ENCODE measurements at regions not wholly inside any gene's neighbourhood (a gene's known extent, or its start where the extent isn't known, plus 50 kb on each side); places are given as distances from the start of the nearest gene placed in this dataset.
"Not testable (repeated sequence)": the region's sequence is repeated elsewhere in the genome, so short reads cannot be mapped to it uniquely, and the experiment has no call there.

DNA sequence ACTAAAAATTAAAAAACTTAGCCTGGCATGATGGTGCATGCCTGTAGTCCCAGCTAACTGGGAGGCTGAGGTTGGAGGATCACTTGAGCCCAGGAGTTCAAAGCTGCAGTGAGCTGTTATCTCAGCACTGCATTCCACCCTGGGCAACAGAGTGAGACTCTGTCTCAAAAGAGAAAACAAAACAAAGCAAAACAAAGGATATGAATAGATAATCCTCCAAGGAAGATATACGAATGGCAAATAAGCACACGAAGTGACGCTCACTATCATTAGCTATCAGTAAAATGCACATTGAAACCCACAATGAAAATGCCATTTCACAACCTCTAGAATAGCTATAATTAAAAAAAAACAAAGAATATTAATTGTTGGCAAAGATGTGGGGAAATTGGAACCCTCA lies 386.2 kb upstream of the CCL2 start:
- no peak for DNase-seq

DNA sequence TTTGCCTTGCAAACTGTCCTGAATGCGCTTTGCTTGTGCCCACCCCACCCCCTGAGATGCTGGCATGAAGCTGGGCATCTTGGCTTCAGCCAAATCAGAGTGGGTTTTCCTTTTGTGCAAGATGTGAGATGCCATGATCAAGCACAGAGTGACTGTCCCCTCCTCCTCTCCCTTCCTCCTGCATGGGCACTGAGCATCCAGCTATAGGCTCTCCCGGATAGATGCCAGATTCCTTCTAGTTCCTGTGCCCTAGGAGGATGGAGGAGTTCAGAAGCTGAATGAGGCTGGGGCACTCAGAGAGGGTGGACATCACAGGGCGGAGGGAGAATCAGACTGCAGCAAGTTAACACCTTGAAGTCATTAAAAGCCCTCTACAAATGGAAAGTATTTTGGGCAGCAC lies 384.1 kb upstream of the CCL2 start:
- DNase-seq: no peak

GRCh38 chr17:33871720-33872540 lies 383.2 kb upstream of the CCL2 start:
- no peak for DNase-seq

DNA sequence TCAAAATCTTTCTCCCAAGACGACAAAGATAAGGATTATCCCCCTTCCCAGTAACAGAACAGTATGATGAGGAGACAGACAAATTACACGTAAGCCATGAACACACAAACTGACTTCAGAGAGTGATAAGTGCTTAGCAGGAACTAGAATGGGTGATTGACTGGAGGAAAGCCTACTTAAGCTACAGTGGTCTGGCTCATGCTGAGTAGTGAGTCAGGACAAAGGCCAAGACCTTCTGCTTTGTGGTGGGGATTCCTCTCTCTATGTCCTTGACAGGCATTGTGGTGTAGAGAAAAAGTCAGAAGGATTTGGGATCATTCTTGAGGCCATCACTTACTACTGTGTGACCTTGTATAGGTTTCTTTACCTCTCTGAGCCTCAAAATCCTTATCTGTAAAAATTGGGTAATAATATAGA lies 381.9 kb upstream of the CCL2 start:
- DNase-seq: no peak

DNA sequence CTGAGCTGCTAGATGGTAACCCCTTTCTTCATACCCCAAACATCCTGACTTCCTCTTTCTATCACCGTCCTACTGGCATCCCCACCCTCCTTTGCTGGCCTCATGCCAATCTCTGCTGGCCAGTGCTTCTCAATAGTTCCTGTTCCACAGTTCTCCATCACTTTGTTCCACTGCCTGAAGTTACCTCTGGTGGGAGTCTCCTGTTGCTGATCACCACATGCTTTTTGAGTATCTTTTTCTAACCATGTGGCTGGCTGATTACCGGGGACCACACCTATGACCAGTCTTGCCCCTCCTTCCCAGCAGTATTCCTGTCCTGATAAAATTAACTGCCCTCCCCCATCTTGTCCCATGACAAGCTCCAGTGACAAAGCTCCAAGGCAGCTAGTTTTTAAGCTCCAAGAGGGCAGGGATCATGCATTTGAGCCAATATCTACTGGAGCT lies 380.4 kb upstream of the CCL2 start:
- DNase-seq: no peak

GRCh38 chr17:33875973-33876372 lies 379.1 kb upstream of the CCL2 start:
- no peak for DNase-seq

GRCh38 chr17:33882273-33882672 lies 372.8 kb upstream of the CCL2 start:
- DNase-seq: not testable (repeated sequence)

- not testable (repeated sequence) for DNase-seq
Observed at GRCh38 chr17:33882677-33883076, 372.4 kb upstream of the CCL2 start.

DNA sequence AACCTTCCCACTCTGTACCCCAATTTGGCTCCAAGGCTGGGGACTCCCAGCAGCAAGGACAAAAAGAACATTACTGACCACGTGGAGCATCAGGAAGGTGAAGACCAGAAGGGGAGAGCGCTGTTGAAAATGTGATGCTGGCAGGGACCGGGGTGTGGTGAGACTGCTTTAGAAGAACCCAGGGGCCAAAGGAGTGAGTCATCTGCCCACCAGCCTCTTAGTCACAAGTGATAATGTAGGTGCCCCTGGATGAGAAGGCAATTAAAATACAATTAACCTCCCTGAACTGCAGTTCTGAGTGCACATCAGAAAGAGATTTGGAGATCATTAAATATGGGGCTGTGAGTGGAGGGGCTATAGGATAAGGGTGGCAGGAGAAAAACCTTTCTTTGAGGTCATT lies 366.6 kb upstream of the CCL2 start:
- no peak for DNase-seq

DNA sequence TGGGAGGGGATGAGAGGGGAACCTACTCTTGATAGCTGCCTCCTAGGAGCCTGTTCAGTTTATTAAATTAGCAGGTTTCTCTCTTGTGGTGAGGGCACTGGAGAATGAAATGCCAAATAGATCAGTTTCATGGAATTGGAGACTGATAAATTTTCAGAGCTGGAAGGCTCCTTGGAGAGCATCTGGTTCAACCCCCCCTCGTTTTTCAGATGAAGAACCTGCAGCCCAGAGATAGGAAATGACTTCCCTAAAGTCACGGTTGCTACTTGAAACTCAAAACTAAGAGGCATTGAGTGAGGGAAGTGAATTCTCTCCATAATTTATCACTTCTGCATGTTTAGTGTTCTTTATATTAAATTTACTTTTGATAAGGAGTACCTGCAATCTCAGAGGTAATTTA lies 366.0 kb upstream of the CCL2 start:
- DNase-seq: no peak

GRCh38 chr17:33889766-33890165 lies 365.3 kb upstream of the CCL2 start:
- DNase-seq: no peak

DNA sequence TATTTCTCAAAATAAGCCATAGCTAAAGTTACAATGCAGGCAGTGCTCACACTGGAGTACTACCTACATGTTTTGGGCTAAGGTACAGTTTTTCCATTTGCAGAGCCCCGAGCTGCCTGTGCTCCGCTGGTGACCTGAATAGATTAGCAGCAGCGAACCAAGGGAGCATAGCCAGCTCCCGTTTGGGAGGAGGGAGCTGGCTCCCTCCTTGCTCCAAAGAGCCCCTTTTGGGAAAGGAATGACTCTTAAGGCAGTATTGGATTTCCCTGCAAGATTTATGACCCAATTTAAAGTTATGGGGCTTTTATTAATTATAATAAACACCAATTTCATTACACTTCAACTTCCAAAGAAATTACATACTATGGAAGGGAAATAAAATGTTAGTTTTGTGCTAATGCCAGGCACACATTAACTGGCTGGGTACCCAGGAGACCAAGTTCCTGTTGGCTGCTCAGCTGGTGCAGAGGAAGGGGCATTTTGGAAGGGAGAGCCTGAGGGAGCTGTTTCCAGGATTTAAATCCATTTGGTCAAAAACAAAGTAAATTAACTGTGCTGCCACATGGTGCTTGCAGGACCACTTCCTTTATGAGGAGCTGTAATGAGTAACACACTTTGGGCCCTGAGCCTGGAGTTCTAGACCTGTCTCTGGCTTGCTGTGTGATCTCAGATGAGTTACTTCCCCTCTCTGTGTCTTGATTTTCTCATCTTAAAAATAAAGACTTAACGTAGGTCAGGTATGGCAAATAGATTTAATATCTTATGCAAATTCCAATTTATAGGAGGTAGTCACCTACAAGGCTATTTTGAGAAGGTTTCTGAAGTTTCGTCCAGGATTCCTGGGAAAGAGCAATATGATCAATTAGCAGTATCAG lies 362.1 kb upstream of the CCL2 start:
- no peak for DNase-seq

DNA sequence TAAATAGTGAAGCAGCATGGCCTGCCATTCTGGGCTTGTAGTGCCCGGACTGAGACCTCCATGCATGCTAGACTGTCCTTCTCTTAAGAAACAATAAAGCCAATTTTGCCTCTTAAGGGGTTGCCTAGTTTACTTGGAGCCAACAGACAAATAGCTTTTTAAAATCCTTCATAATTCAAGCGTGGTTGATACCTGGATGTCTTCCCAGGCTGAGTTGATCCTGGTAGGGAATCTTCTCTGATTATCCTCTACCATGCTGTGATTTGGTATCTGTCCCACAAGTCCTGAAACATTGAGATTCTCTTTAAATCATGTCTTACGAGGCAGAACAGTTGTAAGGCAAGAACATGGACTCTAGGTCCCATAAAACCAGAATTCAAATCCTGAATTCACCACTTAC lies 359.6 kb upstream of the CCL2 start:
- DNase-seq: peak; percentile 55

DNA sequence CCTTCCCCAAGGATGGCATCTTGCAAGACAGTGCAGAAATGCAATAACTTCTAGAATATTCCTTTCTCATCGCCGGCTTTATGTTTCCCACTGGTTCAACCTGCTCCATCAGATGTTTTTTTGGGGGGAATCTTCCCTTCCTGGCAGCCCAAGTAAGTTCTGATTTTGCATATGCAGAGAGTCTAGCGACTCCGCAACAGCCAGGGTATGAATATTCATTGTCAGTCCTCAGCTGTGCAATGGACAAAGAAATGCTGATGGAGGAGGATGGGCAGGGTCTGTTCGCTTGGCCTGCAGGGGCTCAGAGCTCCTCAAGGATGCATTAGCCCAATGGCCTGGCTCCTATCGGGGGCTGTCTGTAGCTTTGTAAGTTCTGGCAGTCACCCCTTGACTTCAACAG lies 358.8 kb upstream of the CCL2 start:
- no peak for DNase-seq

GRCh38 chr17:33901085-33901484 lies 354.0 kb upstream of the CCL2 start:
- no peak for DNase-seq

DNA sequence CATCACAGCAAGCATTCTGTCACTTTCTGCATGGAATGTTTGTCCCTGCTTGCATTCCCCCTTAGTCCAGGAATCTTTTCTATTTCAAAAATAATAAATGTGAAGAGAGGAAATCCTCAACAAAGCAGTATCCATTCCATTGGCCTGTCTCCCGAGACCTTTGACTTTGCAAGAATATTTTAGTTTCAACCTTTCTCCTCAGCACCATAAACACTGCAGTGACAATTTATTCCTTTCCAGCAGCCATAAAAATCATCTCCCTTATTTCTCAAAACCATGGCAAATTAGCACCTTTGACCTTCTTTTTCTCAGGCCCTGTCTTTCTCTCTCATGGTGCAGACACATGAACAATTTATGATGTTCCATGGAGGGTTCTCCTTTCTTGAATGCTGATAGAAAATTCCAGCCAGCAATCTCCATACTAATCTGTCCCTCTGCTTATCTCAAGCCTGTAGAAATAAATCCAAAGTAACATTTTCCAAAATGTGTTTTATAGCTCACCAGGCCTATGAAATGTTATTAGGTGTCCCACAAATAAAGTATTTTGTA lies 352.1 kb upstream of the CCL2 start:
- DNase-seq: no peak

DNA sequence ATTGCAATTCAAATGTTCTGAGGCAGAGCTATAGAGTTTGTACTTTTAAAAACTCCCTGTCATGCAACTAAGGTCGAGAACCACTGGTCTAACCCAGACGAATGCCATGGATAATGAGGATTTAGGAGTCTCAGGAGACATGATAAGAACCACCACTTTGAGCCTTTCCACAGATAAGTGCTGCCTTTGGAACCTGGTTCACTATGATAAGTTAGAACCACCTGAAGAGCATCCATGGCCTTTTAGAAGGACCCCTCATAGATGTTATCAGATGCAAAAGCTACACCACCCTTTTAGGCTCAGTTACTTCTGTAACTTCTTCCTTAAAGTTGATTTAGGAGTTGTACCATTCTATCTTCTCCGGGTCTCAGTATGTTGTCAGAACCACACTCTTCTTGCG lies 350.6 kb upstream of the CCL2 start:
- DNase-seq: no peak

DNA sequence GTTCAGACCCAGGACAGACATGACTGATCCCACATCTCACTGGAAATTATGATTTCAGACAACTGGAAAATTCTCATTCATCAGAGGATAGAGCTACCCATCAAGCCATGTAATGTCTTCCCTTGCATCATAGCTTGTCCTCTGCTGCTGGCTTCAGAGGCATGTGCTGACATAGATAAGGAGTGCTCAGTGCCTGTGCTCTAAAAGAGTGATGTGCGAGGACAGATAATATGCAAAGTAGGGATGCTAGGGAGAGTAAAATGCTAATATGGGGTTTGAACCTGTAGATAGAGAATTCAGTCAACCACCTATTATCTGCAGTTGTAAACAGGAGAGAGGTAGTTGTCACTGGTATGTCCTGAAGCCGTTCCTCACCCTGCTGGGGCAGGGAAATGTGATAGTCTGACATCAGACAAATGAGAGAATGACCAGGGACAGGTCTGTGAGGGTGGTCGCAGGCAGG lies 349.7 kb upstream of the CCL2 start:
- no peak for DNase-seq

DNA sequence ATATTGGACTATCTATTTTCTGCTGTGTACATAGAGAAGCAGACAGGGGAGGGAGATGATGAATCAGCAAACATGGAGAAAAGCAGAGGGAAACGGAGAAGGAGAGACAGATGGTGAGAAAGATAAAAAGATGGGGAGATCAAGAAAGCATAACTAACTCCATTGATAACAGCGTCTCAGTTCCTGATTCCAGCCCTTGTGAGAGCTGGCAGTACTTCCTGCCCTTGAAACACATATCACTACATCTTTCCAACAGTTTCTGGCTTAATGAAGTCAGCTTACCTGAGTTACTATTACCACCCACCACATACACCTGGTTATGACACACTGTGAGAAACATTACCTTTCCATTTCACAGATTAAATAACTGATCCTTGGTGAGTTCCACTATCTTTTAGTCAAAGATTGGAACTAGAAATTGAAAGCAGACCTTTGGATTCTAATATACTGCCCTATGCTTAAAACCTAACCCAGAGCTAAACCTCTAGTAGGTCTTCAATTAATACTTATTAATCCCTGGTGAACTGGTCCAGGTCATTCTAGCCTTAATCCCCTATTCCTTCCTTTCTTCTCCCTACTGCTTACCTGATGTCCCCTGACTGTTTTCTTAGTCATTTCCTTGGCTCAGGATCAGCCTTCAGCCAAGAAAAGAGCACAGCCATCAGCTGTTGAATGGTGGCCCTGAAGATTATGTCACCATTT lies 346.6 kb upstream of the CCL2 start:
- DNase-seq: no peak

GRCh38 chr17:33910200-33910857 lies 344.8 kb upstream of the CCL2 start:
- no peak for DNase-seq

GRCh38 chr17:33914125-33914524 lies 341.0 kb upstream of the CCL2 start:
- DNase-seq: no peak

DNA sequence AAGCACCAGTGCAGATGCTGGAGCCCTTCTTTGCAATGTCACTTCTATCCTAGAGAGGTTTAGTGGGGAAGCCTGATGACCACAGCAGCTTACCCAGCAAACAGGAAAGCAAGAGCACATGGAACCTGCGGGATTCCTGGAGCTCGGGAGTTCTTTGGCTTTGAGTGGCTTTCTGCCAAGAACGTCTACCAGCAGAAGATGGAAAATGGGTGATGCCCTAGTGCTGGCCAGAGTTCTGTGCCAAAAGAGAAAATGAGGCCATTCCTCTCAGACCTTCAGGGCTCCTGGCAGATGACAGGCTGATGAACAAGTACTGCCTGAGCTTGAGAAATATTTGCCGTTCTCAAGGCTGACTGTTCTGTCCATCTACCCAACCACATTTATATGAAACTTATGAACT lies 332.1 kb upstream of the CCL2 start:
- no peak for DNase-seq

DNA sequence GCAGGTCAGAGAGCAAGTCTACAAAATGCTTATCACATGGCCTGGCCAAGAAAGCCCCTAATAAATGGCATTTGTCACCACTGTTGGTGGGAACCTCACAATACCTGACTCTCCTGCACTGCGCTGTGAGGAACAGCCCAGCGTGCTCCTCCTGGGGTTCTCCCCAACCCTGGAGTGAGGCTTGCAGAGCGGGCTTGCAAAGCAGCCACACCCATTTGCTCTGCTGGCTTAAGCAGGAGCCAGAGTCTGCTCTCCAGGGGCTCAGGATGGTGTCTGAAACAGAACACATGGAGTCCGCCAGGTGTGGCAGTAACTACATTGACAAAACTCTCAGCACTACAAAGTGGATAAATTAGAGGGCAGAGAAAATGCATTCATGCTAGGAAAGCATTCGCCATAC lies 331.0 kb upstream of the CCL2 start:
- no peak for DNase-seq

Measured in DMS79 (cell line).